Type B pancreatic cell (in vitro differentiated cells): ENCODE measurements at regions not wholly inside any gene's neighbourhood (a gene's known extent, or its start where the extent isn't known, plus 50 kb on each side); places are given as distances from the start of the nearest gene placed in this dataset.

Experiments
- DNase-seq: peaks from one replicate; pipeline ENCODE4 v3.0.0; 2021; ENCODE audit warnings: mixed read lengths; ENCODE audit not compliant: unreplicated experiment; ENCODE audit errors: extremely low spot score
- H3K27ac Mint-ChIP-seq: 2 replicates; pipeline ENCODE4 v1.8.0; 2021; ENCODE audit warnings: mild to moderate bottlenecking, mixed read lengths
- H3K27me3 Mint-ChIP-seq: 2 replicates; pipeline ENCODE4 v1.8.0; 2021; ENCODE audit warnings: mixed read lengths
- H3K36me3 Mint-ChIP-seq: 2 replicates; pipeline ENCODE4 v1.8.0; 2021; ENCODE audit warnings: mixed read lengths
- H3K4me1 Mint-ChIP-seq: one replicate; pipeline ENCODE4 v1.8.0; 2021; ENCODE audit warnings: mixed read lengths; ENCODE audit not compliant: unreplicated experiment
- H3K4me3 Mint-ChIP-seq: 2 replicates; pipeline ENCODE4 v1.8.0; 2021; ENCODE audit warnings: mild to moderate bottlenecking, mixed read lengths
- H3K9me3 Mint-ChIP-seq: 2 replicates; pipeline ENCODE4 v1.8.0; 2021; ENCODE audit warnings: mixed read lengths
- CTCF ChIP-seq: fragments of 200-600 bp; sonication (generic); conservative IDR thresholded peaks from 2 replicates; pipeline ENCODE4 v1.5.0; 2021; ENCODE audit warnings: antibody characterized with exemption, mild to moderate bottlenecking

GRCh38 chr4:74663631-74664030 is 130.7 kb downstream of the BTC start:
- H3K27me3 Mint-ChIP-seq: no peaks in the 10 kb centered on the region
- no peak for DNase-seq
- no peak overlapping the region for H3K27ac Mint-ChIP-seq
- H3K9me3 Mint-ChIP-seq: peaks cover 5% of the 10 kb centered on the region
- no peak overlapping the region for H3K4me3 Mint-ChIP-seq
- peaks cover 3% of the 10 kb centered on the region for H3K4me1 Mint-ChIP-seq
- TF ChIP-seq CTCF: no peak
- peaks cover 4% of the 10 kb centered on the region for H3K36me3 Mint-ChIP-seq

GRCh38 chr4:74665346-74665745 is 129.0 kb downstream of the BTC start:
- Mint-ChIP-seq H3K27ac (no peak overlapping the region), H3K9me3 (peaks cover 5% of the 10 kb centered on the region), H3K4me3 (no peak overlapping the region), H3K4me1 (peaks cover 3% of the 10 kb centered on the region), H3K27me3 (peaks cover 3% of the 10 kb centered on the region), H3K36me3 (peaks cover 4% of the 10 kb centered on the region)
- no peak for TF ChIP-seq CTCF
- DNase-seq: no peak

GRCh38 chr4:74665876-74666275 is 128.4 kb downstream of the BTC start:
- H3K36me3 Mint-ChIP-seq: peaks cover 4% of the 10 kb centered on the region
- DNase-seq: no peak
- H3K4me3 Mint-ChIP-seq: no peak overlapping the region
- TF ChIP-seq CTCF: no peak
- no peak overlapping the region for H3K27ac Mint-ChIP-seq
- peaks cover 3% of the 10 kb centered on the region for H3K4me1 Mint-ChIP-seq
- peaks cover 5% of the 10 kb centered on the region for H3K9me3 Mint-ChIP-seq
- peaks cover 3% of the 10 kb centered on the region for H3K27me3 Mint-ChIP-seq

GRCh38 chr4:74667438-74667837 is 126.9 kb downstream of the BTC start:
- Mint-ChIP-seq H3K27me3 (peaks cover 6% of the 10 kb centered on the region), H3K36me3 (peaks cover 4% of the 10 kb centered on the region), H3K4me1 (no peaks in the 10 kb centered on the region), H3K4me3 (no peak overlapping the region), H3K9me3 (peaks cover 3% of the 10 kb centered on the region), H3K27ac (peak overlapping the region; percentile 10)
- no peak for DNase-seq
- no peak for TF ChIP-seq CTCF

GRCh38 chr4:74667944-74668343 is 126.4 kb downstream of the BTC start:
- Mint-ChIP-seq H3K9me3 (no peaks in the 10 kb centered on the region), H3K27ac (peak overlapping the region; percentile 10), H3K4me3 (no peak overlapping the region), H3K36me3 (peaks cover 4% of the 10 kb centered on the region), H3K27me3 (peaks cover 6% of the 10 kb centered on the region), H3K4me1 (no peaks in the 10 kb centered on the region)
- TF ChIP-seq CTCF: no peak
- DNase-seq: no peak

- TF ChIP-seq CTCF: no peak
- no peak for DNase-seq
- Mint-ChIP-seq H3K36me3 (no peaks in the 10 kb centered on the region), H3K4me1 (no peaks in the 10 kb centered on the region), H3K27me3 (peaks cover 15% of the 10 kb centered on the region), H3K9me3 (no peaks in the 10 kb centered on the region), H3K27ac (no peak overlapping the region), H3K4me3 (no peak overlapping the region)
Measured at GRCh38 chr4:74669702-74670101, 124.6 kb downstream of the BTC start.
